Small intestine (tissue), 7 donors: ENCODE measurements at regions not wholly inside any gene's neighbourhood (a gene's known extent, or its start where the extent isn't known, plus 50 kb on each side); places are given as distances from the start of the nearest gene placed in this dataset.
"Not testable (repeated sequence)": the region's sequence is repeated elsewhere in the genome, so short reads cannot be mapped to it uniquely, and the experiment has no call there.

ENCODE experiments used
- DNase-seq, 2 donors: peaks; one replicate each; pipeline versions ENCODE4 v3.0.0 to v3.0.0-alpha.2; 2013
- FAIRE-seq: peaks from 2 replicates; lab custom pipeline; 2012; peaks lifted over from hg19 to GRCh38; lab: Jason Lieb, UNC
- H3K27ac ChIP-seq, 3 donors: one replicate each; pipeline ENCODE4 v1.5.1; 2013; ENCODE audit warnings: low read length in 2 of 3, mild to moderate bottlenecking in 2 of 3, control low read depth in 1 of 3, inconsistent platforms in 1 of 3, low read depth in 1 of 3, moderate library complexity in 1 of 3
- H3K27me3 ChIP-seq, 3 donors: one replicate each; pipeline ENCODE4 v1.6.1; 2013; ENCODE audit warnings: low read length in 3 of 3, inconsistent platforms in 1 of 3; ENCODE audit not compliant: control insufficient read depth in 3 of 3, insufficient read depth in 3 of 3
- H3K36me3 ChIP-seq, 3 donors: one replicate each; pipeline ENCODE4 v1.6.1; 2013; ENCODE audit warnings: low read length in 3 of 3, inconsistent platforms in 1 of 3, low read depth in 1 of 3, mild to moderate bottlenecking in 1 of 3, moderate library complexity in 1 of 3; ENCODE audit not compliant: control insufficient read depth in 3 of 3, insufficient read depth in 2 of 3
- H3K4me1 ChIP-seq, 3 donors: one replicate each; pipeline ENCODE4 v1.6.1; 2013; ENCODE audit warnings: low read length in 2 of 3, inconsistent platforms in 1 of 3, low read depth in 1 of 3, mild to moderate bottlenecking in 1 of 3, moderate library complexity in 1 of 3; ENCODE audit not compliant: control insufficient read depth in 3 of 3, insufficient read depth in 2 of 3
- H3K4me3 ChIP-seq, 3 donors: one replicate each; pipeline ENCODE4 v1.5.1; 2013; ENCODE audit warnings: low read length in 3 of 3, control low read depth in 1 of 3, inconsistent platforms in 1 of 3, low read depth in 1 of 3, mild to moderate bottlenecking in 1 of 3, moderate library complexity in 1 of 3
- H3K9me3 ChIP-seq, 2 donors: one replicate each; pipeline ENCODE4 v1.6.1; 2013; ENCODE audit warnings: low read depth in 1 of 2, low read length in 1 of 2; ENCODE audit not compliant: control insufficient read depth in 2 of 2, insufficient read depth in 1 of 2
- WGBS, 3 donors: extraction: QIAGEN DNeasy Blood & Tissue Kit; methylation state at CpG; one replicate each; pipeline ENCODE4 v1.1.7; 2013; 5-methylcytosine and 5-hydroxymethylcytosine counted together
- donor health status: healthy with polysubstance abuse.
- donor health status: control.
- donor health status: control.
- donor health status: Bipolar disorder and iron deficiency.
- donor health status: healthy.

DNA sequence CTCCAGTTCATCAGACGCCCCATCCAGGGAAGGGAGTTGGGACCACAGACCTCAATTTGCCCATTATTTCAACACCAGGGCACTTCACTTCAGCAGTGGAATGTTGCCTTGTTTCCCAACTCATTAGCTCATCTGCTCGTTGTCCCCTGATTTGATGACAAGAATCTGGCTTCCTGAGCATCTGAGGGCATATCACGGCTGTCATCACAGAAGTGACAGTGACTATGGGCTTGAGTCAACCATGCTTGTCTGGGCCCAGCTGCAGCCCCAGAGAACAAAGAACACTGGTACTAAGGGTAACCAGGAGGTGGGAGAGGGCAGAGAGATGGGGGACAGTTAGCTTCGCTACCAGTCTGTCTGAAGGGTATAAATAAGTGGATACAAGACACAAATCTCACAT, 266.0 kb upstream of the SDK2 start:
- Histone ChIP-seq H3K4me1 (no peaks in the 10 kb centered on the region), H3K36me3 (no peaks in the 10 kb centered on the region), H3K9me3 (peaks cover 0 to 7% of the 10 kb centered on the region in 2 donors), H3K27ac (no peak overlapping the region), H3K27me3 (peaks cover 0 to 2% (median 2%) of the 10 kb centered on the region in 3 donors), H3K4me3 (no peak overlapping the region)
- DNase-seq (no peak), FAIRE-seq (no peak)
- WGBS, 3 donors = 61 to 76% (median 67%) methylated on average over 4 of the region's 4 CpGs

DNA sequence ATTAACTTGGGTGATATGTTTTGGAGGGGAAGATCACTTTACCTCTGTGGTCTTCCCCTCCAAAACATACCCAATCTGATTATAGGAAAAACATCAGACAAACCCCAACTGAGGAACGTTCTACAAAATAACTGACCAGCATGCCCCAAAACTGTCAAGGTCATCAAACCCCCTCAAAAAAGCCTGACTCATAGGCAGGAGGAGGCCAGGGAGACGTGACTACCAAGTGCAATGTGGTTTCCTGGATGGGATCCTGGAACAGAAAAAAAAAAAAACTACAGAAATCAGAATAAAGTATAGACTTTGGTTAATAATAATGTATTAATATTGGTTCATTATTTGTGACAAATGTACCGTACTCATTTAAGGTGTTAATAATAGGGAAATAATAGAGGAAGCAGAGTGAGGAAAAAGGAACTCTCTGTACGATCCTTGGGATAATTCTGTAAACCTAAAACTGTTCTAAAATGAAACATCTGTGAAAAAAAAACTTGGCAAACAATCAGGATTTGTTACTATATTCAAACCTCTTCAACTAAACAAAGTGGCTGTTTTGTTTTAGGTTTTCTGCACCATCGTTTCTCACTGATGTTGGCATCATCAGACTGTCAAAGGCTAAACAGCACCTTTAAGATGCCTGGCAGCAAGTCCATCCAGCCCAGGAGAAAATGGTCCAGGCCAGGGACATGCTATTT, 266.7 kb upstream of the SDK2 start:
- Histone ChIP-seq H3K27me3 (peaks cover 0 to 2% (median 2%) of the 10 kb centered on the region in 3 donors), H3K4me3 (no peak overlapping the region), H3K9me3 (peaks cover 0 to 7% of the 10 kb centered on the region in 2 donors), H3K4me1 (no peaks in the 10 kb centered on the region), H3K27ac (no peak overlapping the region), H3K36me3 (no peaks in the 10 kb centered on the region)
- DNase-seq = no peak
- no peak for FAIRE-seq
- WGBS, 3 donors = 45 to 53% (median 50%) methylated on average over 5 of the region's 5 CpGs

DNA sequence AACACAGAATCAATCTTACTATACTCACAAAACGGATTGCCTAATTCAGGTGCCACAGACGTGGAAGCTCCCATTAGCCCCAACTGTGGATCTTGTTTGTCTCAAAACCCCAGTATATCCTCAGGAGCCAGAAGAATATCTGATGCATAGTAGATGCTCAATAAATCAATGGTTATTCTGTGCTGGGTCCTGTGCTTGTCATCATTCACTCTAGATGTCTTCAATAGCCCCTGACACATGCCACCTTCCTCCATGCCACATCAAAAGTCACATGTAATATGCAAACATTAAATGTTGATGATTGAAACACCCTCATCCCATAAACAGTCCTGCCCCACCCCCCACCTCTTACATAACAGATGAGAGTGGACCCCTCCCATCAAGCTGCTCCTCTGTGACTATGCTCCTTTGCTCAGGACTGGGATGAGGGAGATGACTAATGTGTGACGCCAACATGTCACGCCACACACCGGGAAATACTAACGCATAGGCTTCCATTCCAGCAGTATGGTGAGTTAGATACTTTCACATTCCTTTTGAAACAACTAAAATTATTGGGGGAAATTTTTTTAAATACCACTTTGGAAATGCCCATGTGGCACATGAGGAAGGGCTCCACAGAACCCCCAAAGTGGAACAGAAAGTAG, 267.6 kb upstream of the SDK2 start:
- no peak for FAIRE-seq

DNA sequence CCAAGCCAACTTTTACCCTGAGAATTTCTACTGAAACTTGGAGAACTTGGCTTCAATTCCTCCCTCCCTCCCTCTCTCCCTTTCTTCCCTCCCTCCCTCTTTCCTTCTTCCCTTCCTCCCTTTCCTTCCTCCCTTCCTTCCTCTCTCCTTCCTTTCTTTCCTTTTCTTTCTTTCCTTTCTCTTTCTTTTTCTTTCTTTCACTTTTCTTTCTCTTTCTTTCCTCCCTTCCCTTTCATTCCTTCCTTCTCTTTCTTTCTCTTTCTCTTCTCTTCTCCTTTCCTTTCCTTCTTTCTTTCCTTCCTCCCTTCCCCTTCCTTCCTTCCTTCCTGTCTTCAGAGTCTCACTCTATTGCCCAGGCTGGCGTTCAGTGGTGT, 268.1 kb upstream of the SDK2 start:
- H3K9me3 ChIP-seq = peaks cover 0 to 7% of the 10 kb centered on the region in 2 donors
- FAIRE-seq (no peak), DNase-seq (no peak)
- WGBS, 3 donors = 77 to 90% (median 82%) methylated on average over 1 of the region's 1 CpG
- H3K36me3 ChIP-seq = no peaks in the 10 kb centered on the region
- no peak overlapping the region for H3K27ac ChIP-seq
- peaks cover 0 to 2% (median 2%) of the 10 kb centered on the region in 3 donors for H3K27me3 ChIP-seq
- H3K4me1 ChIP-seq = no peaks in the 10 kb centered on the region
- H3K4me3 ChIP-seq = no peak overlapping the region

More for the DNA sequence above, 267.6 kb upstream of the SDK2 start:
- no peak overlapping the region for H3K27ac ChIP-seq
- peaks cover 0 to 7% of the 10 kb centered on the region in 2 donors for H3K9me3 ChIP-seq
- no peaks in the 10 kb centered on the region for H3K36me3 ChIP-seq
- no peaks in the 10 kb centered on the region for H3K4me1 ChIP-seq
- 71 to 74% (median 72%) methylated on average over 6 of the region's 6 CpGs for WGBS, 3 donors
- H3K4me3 ChIP-seq = no peak overlapping the region
- peaks cover 0 to 2% (median 2%) of the 10 kb centered on the region in 3 donors for H3K27me3 ChIP-seq
- DNase-seq = no peak

DNA sequence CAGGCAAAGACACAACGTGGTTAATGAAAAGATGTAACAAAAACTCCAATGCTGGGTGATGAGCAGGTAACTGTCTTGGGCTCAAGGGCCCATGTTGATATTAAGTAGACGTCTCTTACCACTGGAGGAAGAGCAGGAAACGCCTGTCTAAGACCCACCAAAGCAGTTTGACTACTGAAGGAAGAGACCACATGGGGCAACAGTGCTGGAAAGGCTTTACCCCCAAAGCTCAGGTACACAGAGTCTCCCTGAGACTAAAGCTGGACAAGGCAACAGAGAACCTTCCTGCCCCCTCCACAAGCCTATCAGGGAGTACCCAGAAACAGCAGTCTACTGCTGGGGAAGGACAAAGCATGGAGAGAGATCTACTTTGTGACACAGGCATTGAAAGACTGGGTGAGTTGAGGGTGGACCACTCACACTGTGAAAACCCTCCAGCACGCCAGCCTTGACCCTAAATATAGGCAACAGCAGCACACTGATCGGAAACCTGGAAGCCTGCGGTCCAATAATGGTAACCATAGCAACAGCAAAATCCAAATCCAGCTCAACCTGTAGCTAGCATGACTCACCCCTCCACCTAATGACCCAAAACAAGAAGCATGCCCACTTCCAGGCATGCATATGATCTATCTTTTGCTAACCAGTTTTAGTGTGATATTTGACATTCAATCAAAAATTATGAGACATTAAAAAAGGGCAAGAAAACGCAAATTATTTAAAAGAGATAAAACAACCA, 270.5 kb upstream of the SDK2 start:
- DNase-seq (no peak), FAIRE-seq (no peak)
- H3K4me3 ChIP-seq = no peak overlapping the region
- H3K36me3 ChIP-seq = no peaks in the 10 kb centered on the region
- H3K9me3 ChIP-seq = peaks cover 0 to 7% of the 10 kb centered on the region in 2 donors
- H3K4me1 ChIP-seq = no peaks in the 10 kb centered on the region
- H3K27me3 ChIP-seq = no peaks in the 10 kb centered on the region
- H3K27ac ChIP-seq = no peak overlapping the region
- WGBS, 3 donors = 64 to 73% (median 70%) methylated on average over 7 of the region's 7 CpGs

DNA sequence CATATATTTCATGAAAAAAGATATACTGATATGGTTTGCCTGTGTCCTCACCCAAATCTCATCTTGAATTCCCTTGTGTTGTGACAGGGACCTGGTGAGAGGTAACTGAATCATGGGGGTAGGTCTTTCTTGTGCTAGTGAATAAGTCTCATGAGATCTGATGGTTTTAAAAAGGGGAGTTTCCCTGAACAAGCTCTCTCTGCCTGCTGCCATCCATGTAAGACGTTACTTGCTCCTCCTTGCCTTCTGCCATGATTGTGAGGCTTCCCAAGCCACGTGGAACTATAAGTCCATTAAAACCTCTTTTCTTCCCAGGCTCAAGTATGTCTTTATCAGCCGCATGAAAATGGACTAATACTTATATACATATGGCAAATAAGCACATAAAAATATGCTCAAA, 274.8 kb upstream of the SDK2 start:
- H3K4me3 ChIP-seq, H3K27me3 ChIP-seq, H3K9me3 ChIP-seq, FAIRE-seq, H3K4me1 ChIP-seq, H3K27ac ChIP-seq, DNase-seq, H3K36me3 ChIP-seq: not testable (repeated sequence)
- 70 to 75% (median 73%) methylated on average over 3 of the region's 3 CpGs for WGBS, 3 donors

DNA sequence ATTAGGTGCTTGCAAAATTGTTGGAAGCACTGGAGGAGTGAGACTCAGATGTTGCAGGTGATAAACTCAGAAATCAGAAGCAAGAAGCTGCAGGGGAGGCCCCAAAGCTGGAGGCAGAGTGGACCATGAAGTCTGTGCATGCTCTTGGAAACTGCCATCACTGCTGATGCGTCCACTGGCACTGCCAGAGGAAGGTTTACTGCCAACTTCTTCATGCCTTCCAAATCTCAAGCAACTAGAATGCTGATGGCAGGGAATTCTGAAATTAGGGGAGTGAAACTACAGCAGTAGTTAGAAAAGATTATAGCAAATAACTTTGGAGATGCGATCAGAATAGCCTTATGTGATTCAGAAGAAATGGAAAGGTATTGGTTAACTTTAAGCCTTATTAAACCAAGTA, 277.1 kb upstream of the SDK2 start:
- no peak overlapping the region for H3K4me3 ChIP-seq
- no peaks in the 10 kb centered on the region for H3K9me3 ChIP-seq
- H3K4me1 ChIP-seq = no peaks in the 10 kb centered on the region
- 79 to 89% (median 79%) methylated on average over 2 of the region's 2 CpGs for WGBS, 3 donors
- H3K36me3 ChIP-seq = no peaks in the 10 kb centered on the region
- no peak for FAIRE-seq
- no peak overlapping the region for H3K27ac ChIP-seq
- H3K27me3 ChIP-seq = peaks cover 0 to 2% (median 0%) of the 10 kb centered on the region in 3 donors
- no peak for DNase-seq

DNA sequence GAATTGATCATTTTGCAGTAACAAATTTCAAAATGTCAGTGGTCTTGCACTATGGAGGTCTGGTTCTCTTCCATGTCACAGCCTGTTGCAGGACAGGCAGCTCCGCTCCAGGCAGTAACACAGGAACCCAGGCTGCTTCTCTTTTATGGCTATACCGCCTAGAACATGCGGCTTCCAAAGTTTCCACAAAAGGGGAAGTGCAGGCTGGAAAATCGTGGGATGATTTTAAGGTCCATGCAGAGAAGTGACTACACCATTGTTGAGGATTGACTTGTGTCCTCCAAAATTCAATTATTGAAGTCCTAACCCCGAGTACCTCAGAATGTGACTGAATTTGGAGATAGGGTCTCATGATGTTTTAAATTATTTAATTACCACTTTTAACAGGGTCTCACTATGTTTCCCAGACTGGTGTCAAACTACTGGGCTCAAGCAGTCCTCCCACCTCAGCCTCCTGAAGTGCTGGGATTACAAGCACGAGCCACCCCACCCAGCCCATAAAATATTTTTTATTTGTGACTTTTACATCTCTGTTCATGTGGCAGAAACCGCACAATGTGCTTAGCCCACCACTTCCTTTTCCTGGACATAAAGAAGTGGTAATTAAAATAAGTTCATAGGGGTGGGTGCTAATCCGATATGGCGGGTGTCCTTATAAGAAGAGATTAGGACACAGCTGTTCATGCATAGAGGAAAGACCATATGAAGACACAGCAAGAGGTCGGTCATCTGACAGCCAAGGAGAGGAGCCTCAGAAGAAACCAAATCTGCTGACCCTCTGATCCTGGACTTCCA, 279.2 kb upstream of the RPL38 start:
- Histone ChIP-seq H3K4me3 (no peak overlapping the region), H3K27me3 (peaks cover 0 to 2% (median 0%) of the 10 kb centered on the region in 3 donors), H3K9me3 (no peaks in the 10 kb centered on the region), H3K27ac (no peak overlapping the region), H3K36me3 (no peaks in the 10 kb centered on the region), H3K4me1 (no peaks in the 10 kb centered on the region)
- 67 to 73% (median 69%) methylated on average over 10 of the region's 10 CpGs for WGBS, 3 donors
- FAIRE-seq (no peak), DNase-seq (no peak)
